ENCODE measurements at regions not wholly inside any gene's neighbourhood (a gene's known extent, or its start where the extent isn't known, plus 50 kb on each side); places are given as distances from the start of the nearest gene placed in this dataset.

DNA sequence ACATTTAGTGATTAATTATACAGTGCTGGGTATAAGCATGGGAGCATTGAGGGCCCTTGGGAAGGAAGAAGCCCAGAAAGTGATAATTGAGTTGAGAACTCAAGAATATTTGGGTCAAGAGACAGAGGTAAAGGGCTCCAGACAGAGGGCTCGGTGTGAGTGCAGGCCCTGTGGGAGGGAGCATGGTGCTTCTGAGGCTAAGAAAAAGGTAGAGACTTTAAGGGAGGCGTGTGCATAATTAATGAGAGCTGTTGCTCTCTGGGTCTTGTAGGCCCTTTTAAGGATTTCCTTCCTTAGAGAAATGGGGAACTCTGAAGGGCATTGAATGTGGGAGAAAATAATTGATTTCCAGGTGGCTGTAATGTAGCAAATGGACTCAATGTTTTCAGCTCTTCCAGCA lies 735.0 kb upstream of the POU3F3 start:
- no peak for DNase-seq
- no peak overlapping the region for H3K4me3 ChIP-seq
- TF ChIP-seq POLR2A (IDR thresholded peaks at IDR 0.05): no peak
- TF ChIP-seq, protein P1, sequence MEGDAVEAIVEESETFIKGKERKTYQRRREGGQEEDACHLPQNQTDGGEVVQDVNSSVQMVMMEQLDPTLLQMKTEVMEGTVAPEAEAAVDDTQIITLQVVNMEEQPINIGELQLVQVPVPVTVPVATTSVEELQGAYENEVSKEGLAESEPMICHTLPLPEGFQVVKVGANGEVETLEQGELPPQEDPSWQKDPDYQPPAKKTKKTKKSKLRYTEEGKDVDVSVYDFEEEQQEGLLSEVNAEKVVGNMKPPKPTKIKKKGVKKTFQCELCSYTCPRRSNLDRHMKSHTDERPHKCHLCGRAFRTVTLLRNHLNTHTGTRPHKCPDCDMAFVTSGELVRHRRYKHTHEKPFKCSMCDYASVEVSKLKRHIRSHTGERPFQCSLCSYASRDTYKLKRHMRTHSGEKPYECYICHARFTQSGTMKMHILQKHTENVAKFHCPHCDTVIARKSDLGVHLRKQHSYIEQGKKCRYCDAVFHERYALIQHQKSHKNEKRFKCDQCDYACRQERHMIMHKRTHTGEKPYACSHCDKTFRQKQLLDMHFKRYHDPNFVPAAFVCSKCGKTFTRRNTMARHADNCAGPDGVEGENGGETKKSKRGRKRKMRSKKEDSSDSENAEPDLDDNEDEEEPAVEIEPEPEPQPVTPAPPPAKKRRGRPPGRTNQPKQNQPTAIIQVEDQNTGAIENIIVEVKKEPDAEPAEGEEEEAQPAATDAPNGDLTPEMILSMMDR (IDR thresholded peaks at IDR 0.05): no peak
- no peak for ATAC-seq
- no peaks in the 10 kb centered on the region for H3K4me1 ChIP-seq
- WGBS, 4 donors: 59 to 69% (median 67%) methylated on average over 2 of the region's 2 CpGs
- no peaks in the 10 kb centered on the region for H3K9me3 ChIP-seq
- H3K36me3 ChIP-seq: no peaks in the 10 kb centered on the region
- no peak overlapping the region for H3K27ac ChIP-seq
- intact Hi-C loops (cut with DNase I): no loop called here
- H3K27me3 ChIP-seq: no peaks in the 10 kb centered on the region

GRCh38 chr2:104120171-104120570 lies 733.7 kb upstream of the POU3F3 start:
- H3K4me1 ChIP-seq: no peaks in the 10 kb centered on the region
- no peak for TF ChIP-seq POLR2A (IDR thresholded peaks at IDR 0.05)
- TF ChIP-seq, protein P1 (IDR thresholded peaks at IDR 0.05): no peak
- H3K4me3 ChIP-seq: no peak overlapping the region
- DNase-seq (no peak), ATAC-seq (no peak)
- H3K36me3 ChIP-seq: no peaks in the 10 kb centered on the region
- no peaks in the 10 kb centered on the region for H3K9me3 ChIP-seq
- H3K27me3 ChIP-seq: no peaks in the 10 kb centered on the region
- intact Hi-C loops (cut with DNase I): no loop called here
- WGBS, 4 donors: 80 to 83% (median 80%) methylated on average over 4 of the region's 4 CpGs
- H3K27ac ChIP-seq: no peak overlapping the region

DNA sequence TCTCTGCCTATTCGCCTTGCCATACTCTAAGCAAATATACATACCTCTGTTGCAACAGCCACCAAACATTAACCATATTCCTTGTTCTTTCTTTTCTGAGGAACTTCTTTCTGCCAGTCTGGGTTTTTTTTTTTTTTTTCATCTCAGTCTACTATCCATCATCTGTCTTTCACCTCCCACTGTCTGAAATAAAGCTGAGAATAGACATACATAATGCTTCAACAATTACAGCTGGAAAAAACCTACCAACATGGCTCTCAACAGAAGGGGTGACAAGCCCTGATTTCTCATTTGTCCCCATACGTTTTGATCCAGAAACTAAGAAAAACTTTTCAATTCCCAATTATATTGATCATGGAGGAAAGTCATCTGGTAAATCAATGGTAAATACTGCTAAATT lies 728.8 kb upstream of the POU3F3 start:
- 56 to 65% (median 59%) methylated on average over 2 of the region's 2 CpGs for WGBS, 4 donors
- DNase-seq: no peak

DNA sequence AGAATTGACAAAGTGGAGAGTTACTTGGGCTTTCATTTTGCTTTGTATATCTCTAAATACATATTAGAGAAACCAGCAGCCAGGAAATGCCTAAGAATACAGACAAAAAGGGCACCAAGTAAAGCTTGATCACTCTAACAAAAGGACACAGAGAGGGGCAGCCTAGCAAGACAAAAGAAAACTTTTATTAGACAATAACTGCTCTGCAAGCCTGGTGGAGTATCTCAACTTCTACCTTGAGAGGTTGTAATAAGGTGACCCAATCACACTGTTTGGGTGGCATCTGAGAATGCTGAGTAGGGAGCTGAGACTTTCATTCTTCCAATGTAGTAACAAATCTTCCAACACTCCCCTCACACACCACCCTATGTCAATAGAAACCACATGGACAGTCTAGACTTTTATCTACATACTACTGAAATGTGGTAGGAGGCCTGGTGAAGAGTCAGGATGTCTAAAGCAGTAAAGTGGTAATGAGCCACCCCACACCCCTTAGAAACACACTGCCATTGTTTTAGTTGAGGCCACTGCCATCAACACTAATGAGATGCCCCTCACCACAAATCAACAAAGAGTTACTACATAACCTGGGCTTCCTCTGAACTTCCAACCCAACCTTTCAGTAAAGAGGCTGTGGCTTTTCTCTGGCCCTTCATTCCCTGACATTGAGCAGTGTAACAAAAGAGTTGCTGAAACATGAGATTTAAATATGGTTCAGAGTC lies 726.7 kb upstream of the POU3F3 start:
- Histone ChIP-seq H3K9me3 (no peaks in the 10 kb centered on the region), H3K4me3 (no peak overlapping the region), H3K4me1 (no peaks in the 10 kb centered on the region), H3K27me3 (no peaks in the 10 kb centered on the region), H3K36me3 (no peaks in the 10 kb centered on the region), H3K27ac (no peak overlapping the region)
- intact Hi-C loops (cut with DNase I): no loop called here
- DNase-seq (no peak), ATAC-seq (no peak)
- no peak for TF ChIP-seq POLR2A (IDR thresholded peaks at IDR 0.05)
- TF ChIP-seq, protein P1 (IDR thresholded peaks at IDR 0.05): no peak

More for the DNA sequence above, 728.8 kb upstream of the POU3F3 start:
- no peak overlapping the region for H3K4me3 ChIP-seq
- H3K27ac ChIP-seq: no peak overlapping the region
- no peak for TF ChIP-seq POLR2A (IDR thresholded peaks at IDR 0.05)
- TF ChIP-seq, protein P1 (IDR thresholded peaks at IDR 0.05): no peak
- no peaks in the 10 kb centered on the region for H3K36me3 ChIP-seq
- H3K4me1 ChIP-seq: no peaks in the 10 kb centered on the region
- intact Hi-C loops (cut with DNase I): no loop called here
- H3K27me3 ChIP-seq: no peaks in the 10 kb centered on the region
- no peak for ATAC-seq
- no peaks in the 10 kb centered on the region for H3K9me3 ChIP-seq
